ENCODE measurements at regions not wholly inside any gene's neighbourhood (a gene's known extent, or its start where the extent isn't known, plus 50 kb on each side); places are given as distances from the start of the nearest gene placed in this dataset.

GRCh38 chr4:147367891-147368290 is 113.0 kb upstream of the EDNRA start:
- TF ChIP-seq POLR2A (IDR thresholded peaks at IDR 0.05; ENCODE audit: low read length) (no peak), GATA1 (IDR thresholded peaks at IDR 0.05; ENCODE audit: low read depth, low read length) (no peak)

Data from erythroblast (primary cell).